GM12878 (cell line): ENCODE measurements at regions not wholly inside any gene's neighbourhood (a gene's known extent, or its start where the extent isn't known, plus 50 kb on each side); places are given as distances from the start of the nearest gene placed in this dataset.

Source experiments
- CREM ChIP-seq: IDR thresholded peaks from 2 replicates; pipeline ENCODE4 v1.6.1; 2014; ENCODE audit warnings: antibody characterized with exemption, low read depth
- MYB ChIP-seq: fragments of 150-350 bp; IDR thresholded peaks from 2 replicates; pipeline ENCODE4 v1.6.1; 2014; ENCODE audit warnings: mild to moderate bottlenecking, low read depth, low read length, borderline replicate concordance
- MYC ChIP-seq: IDR thresholded peaks from 2 replicates; pipeline ENCODE4 v1.6.1; 2011; ENCODE audit warnings: mild to moderate bottlenecking, low read length, moderate library complexity, inconsistent platforms; ENCODE audit not compliant: insufficient read depth, insufficient replicate concordance, insufficient read length, severe bottlenecking
- POU2F2 ChIP-seq: IDR thresholded peaks from 3 replicates; pipeline ENCODE4 v1.6.1; 2011; ENCODE audit warnings: low read depth, mild to moderate bottlenecking, low read length, borderline replicate concordance
- RBBP5 ChIP-seq: fragments of 200-600 bp; sonication (generic); conservative IDR thresholded peaks from 2 replicates; pipeline ENCODE4 v1.6.1; 2016
- SMC3 ChIP-seq: IDR thresholded peaks from 2 replicates; pipeline ENCODE4 v1.6.1; 2011; ENCODE audit warnings: low read length, improper control_type of control experiment, borderline replicate concordance
- SRF ChIP-seq, 2 experiments: IDR thresholded peaks; 2 replicates each; pipeline ENCODE4 v1.6.1; 2011; ENCODE audit warnings: low read depth in 2 of 2, low read length in 2 of 2, mild to moderate bottlenecking in 1 of 2, moderate library complexity in 1 of 2
- TBL1XR1 ChIP-seq: IDR thresholded peaks from 2 replicates; pipeline ENCODE4 v1.6.1; 2012; ENCODE audit warnings: low read depth, low read length, improper control_type of control experiment
- YY1 ChIP-seq: IDR thresholded peaks from 2 replicates; pipeline ENCODE4 v1.6.1; 2011; ENCODE audit warnings: low read depth, mild to moderate bottlenecking, low read length
- ZNF24 ChIP-seq: fragments of 450-650 bp; IDR thresholded peaks from 2 replicates; pipeline ENCODE4 v1.6.1; 2017; ENCODE audit warnings: antibody characterized with exemption, mild to moderate bottlenecking
- ZNF274 ChIP-seq: IDR thresholded peaks from one replicate; pipeline ENCODE4 v1.8.0; 2011; ENCODE audit not compliant: insufficient read length, insufficient read depth
- ZSCAN29 ChIP-seq: fragments of 450-650 bp; IDR thresholded peaks from 2 replicates; pipeline ENCODE4 v1.6.1; 2017; ENCODE audit warnings: mild to moderate bottlenecking, moderate library complexity
- TF ChIP-seq, protein P1 (sequence below): IDR thresholded peaks from 2 replicates; pipeline ENCODE4 v1.6.1; 2012; ENCODE audit warnings: improper control_type of control experiment, low read depth, low read length; ENCODE audit not compliant: insufficient replicate concordance
- TF ChIP-seq, protein P2 (sequence below): fragments of 450-650 bp; conservative IDR thresholded peaks from 2 replicates; pipeline ENCODE4 v1.6.1; 2017; ENCODE audit warnings: mild to moderate bottlenecking, moderate library complexity
- TF ChIP-seq, protein P3 (sequence below): fragments of 450-650 bp; IDR thresholded peaks from 2 replicates; pipeline ENCODE4 v1.6.1; 2014; ENCODE audit warnings: mild to moderate bottlenecking
- TF ChIP-seq, protein P4 (sequence below), 3 experiments: IDR thresholded peaks in 2 of 3; conservative IDR thresholded peaks in 1 of 3; 2 replicates each; pipeline ENCODE4 v1.5.1; 2011; ENCODE audit warnings: low read depth in 3 of 3, low read length in 3 of 3, mild to moderate bottlenecking in 3 of 3, control low read depth in 2 of 3, moderate library complexity in 2 of 3, inconsistent platforms in 1 of 3, mixed read lengths in 1 of 3; ENCODE audit not compliant: control insufficient read depth in 2 of 3, insufficient read depth in 1 of 3; ENCODE audit errors: extremely low read depth in 1 of 3
- TF ChIP-seq, protein P5 (sequence below): IDR thresholded peaks from 2 replicates; pipeline ENCODE4 v1.6.1; 2011; ENCODE audit warnings: mild to moderate bottlenecking, low read depth, low read length, moderate library complexity; ENCODE audit not compliant: insufficient replicate concordance

DNA sequence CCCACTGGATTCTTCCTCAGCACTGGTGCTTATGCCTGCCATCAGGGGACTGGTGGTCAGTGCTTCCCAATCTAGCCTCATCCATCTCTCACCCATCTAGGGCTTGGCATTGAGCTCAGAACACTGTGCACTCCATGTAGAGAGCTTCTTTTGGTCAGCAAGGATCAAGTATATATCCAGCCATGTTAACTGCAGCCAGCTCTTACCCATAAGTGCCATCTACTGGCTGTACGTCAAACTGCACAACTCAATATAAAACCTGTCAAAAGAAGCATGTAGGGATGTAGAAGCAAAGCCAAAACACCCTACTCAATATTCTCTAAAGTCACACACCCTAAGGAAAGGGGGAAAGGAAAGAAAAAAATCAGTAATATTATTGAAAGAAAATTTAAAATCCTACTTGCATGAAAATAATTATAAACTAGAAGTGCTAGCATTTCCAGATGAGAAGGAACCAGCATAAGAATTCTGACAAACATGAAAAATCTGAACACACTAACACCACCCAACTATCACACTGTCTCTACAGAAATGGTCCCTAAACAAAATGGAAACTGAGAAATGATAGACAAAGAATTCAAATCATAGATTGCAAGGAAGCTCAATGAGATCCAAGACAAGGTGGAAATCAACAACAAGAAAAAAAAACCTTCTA is 531.1 kb upstream of the STEAP1 start (continued):
- TF ChIP-seq, protein P1, sequence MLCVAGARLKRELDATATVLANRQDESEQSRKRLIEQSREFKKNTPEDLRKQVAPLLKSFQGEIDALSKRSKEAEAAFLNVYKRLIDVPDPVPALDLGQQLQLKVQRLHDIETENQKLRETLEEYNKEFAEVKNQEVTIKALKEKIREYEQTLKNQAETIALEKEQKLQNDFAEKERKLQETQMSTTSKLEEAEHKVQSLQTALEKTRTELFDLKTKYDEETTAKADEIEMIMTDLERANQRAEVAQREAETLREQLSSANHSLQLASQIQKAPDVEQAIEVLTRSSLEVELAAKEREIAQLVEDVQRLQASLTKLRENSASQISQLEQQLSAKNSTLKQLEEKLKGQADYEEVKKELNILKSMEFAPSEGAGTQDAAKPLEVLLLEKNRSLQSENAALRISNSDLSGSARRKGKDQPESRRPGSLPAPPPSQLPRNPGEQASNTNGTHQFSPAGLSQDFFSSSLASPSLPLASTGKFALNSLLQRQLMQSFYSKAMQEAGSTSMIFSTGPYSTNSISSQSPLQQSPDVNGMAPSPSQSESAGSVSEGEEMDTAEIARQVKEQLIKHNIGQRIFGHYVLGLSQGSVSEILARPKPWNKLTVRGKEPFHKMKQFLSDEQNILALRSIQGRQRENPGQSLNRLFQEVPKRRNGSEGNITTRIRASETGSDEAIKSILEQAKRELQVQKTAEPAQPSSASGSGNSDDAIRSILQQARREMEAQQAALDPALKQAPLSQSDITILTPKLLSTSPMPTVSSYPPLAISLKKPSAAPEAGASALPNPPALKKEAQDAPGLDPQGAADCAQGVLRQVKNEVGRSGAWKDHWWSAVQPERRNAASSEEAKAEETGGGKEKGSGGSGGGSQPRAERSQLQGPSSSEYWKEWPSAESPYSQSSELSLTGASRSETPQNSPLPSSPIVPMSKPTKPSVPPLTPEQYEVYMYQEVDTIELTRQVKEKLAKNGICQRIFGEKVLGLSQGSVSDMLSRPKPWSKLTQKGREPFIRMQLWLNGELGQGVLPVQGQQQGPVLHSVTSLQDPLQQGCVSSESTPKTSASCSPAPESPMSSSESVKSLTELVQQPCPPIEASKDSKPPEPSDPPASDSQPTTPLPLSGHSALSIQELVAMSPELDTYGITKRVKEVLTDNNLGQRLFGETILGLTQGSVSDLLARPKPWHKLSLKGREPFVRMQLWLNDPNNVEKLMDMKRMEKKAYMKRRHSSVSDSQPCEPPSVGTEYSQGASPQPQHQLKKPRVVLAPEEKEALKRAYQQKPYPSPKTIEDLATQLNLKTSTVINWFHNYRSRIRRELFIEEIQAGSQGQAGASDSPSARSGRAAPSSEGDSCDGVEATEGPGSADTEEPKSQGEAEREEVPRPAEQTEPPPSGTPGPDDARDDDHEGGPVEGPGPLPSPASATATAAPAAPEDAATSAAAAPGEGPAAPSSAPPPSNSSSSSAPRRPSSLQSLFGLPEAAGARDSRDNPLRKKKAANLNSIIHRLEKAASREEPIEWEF = no peak
- TF ChIP-seq MYC = no peak
- TF ChIP-seq, protein P2, sequence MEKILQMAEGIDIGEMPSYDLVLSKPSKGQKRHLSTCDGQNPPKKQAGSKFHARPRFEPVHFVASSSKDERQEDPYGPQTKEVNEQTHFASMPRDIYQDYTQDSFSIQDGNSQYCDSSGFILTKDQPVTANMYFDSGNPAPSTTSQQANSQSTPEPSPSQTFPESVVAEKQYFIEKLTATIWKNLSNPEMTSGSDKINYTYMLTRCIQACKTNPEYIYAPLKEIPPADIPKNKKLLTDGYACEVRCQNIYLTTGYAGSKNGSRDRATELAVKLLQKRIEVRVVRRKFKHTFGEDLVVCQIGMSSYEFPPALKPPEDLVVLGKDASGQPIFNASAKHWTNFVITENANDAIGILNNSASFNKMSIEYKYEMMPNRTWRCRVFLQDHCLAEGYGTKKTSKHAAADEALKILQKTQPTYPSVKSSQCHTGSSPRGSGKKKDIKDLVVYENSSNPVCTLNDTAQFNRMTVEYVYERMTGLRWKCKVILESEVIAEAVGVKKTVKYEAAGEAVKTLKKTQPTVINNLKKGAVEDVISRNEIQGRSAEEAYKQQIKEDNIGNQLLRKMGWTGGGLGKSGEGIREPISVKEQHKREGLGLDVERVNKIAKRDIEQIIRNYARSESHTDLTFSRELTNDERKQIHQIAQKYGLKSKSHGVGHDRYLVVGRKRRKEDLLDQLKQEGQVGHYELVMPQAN = no peak
- TF ChIP-seq ZNF24 = no peak
- no peak for TF ChIP-seq CREM
- TF ChIP-seq, protein P3, sequence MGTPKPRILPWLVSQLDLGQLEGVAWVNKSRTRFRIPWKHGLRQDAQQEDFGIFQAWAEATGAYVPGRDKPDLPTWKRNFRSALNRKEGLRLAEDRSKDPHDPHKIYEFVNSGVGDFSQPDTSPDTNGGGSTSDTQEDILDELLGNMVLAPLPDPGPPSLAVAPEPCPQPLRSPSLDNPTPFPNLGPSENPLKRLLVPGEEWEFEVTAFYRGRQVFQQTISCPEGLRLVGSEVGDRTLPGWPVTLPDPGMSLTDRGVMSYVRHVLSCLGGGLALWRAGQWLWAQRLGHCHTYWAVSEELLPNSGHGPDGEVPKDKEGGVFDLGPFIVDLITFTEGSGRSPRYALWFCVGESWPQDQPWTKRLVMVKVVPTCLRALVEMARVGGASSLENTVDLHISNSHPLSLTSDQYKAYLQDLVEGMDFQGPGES = no peak
- no peak for TF ChIP-seq ZNF274
- no peak for TF ChIP-seq ZSCAN29
- TF ChIP-seq, protein P4, sequence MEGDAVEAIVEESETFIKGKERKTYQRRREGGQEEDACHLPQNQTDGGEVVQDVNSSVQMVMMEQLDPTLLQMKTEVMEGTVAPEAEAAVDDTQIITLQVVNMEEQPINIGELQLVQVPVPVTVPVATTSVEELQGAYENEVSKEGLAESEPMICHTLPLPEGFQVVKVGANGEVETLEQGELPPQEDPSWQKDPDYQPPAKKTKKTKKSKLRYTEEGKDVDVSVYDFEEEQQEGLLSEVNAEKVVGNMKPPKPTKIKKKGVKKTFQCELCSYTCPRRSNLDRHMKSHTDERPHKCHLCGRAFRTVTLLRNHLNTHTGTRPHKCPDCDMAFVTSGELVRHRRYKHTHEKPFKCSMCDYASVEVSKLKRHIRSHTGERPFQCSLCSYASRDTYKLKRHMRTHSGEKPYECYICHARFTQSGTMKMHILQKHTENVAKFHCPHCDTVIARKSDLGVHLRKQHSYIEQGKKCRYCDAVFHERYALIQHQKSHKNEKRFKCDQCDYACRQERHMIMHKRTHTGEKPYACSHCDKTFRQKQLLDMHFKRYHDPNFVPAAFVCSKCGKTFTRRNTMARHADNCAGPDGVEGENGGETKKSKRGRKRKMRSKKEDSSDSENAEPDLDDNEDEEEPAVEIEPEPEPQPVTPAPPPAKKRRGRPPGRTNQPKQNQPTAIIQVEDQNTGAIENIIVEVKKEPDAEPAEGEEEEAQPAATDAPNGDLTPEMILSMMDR (IDR thresholded peaks at IDR 0.05 in 2 of 3, conservative IDR thresholded peaks at IDR 0.05 in 1 of 3; ENCODE audit: control insufficient read depth in 2 of 3, extremely low read depth in 1 of 3, insufficient read depth in 1 of 3, low read depth in 3 of 3, low read length in 3 of 3) = peak; percentile 69 to 80 (median 79)
- no peak for TF ChIP-seq TBL1XR1
- peak; percentile 73 for TF ChIP-seq YY1
- peak; percentile 70 for TF ChIP-seq SMC3
- no peak for TF ChIP-seq POU2F2
- no peak for TF ChIP-seq RBBP5
- no peak for TF ChIP-seq SRF (IDR thresholded peaks at IDR 0.05; ENCODE audit: low read depth in 2 of 2, low read length in 2 of 2)
- no peak for TF ChIP-seq MYB
- TF ChIP-seq, protein P5, sequence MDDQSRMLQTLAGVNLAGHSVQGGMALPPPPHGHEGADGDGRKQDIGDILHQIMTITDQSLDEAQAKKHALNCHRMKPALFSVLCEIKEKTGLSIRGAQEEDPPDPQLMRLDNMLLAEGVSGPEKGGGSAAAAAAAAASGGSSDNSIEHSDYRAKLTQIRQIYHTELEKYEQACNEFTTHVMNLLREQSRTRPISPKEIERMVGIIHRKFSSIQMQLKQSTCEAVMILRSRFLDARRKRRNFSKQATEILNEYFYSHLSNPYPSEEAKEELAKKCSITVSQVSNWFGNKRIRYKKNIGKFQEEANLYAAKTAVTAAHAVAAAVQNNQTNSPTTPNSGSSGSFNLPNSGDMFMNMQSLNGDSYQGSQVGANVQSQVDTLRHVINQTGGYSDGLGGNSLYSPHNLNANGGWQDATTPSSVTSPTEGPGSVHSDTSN = no peak
